Heart right ventricle (tissue), 16 donors: ENCODE measurements at regions not wholly inside any gene's neighbourhood (a gene's known extent, or its start where the extent isn't known, plus 50 kb on each side); places are given as distances from the start of the nearest gene placed in this dataset.
A peak's percentile ranks its signal among the peaks of the same experiment; 100 is the strongest.

ENCODE experiments used
- ATAC-seq, 8 donors: fragments of 200-7000 bp; cut with Tn5 transposase; one replicate each; pipeline ENCODE4 v1.9.1; 2020; ENCODE audit warnings: mild to moderate bottlenecking in 8 of 8, moderate library complexity in 8 of 8, moderate number of reproducible peaks in 1 of 8
- DNase-seq, 2 donors: peaks; one replicate each; pipeline ENCODE4 v3.0.0-alpha.2; 2020
- H3K27ac ChIP-seq, 10 donors: fragments of 200-600 bp; sonication (generic) in 2 of 10; one replicate each; pipeline versions ENCODE4 v1.5.0 to v1.8.0; 2020 to 2022; ENCODE audit warnings: mild to moderate bottlenecking in 3 of 10
- H3K27me3 ChIP-seq, 7 donors: fragments of 200-600 bp; one replicate each; pipeline ENCODE4 v1.8.0; 2021 to 2022; ENCODE audit warnings: mild to moderate bottlenecking in 2 of 7
- H3K36me3 ChIP-seq, 9 donors: fragments of 200-600 bp; sonication (generic) in 1 of 9; one replicate each; pipeline versions ENCODE4 v1.5.0 to v1.8.0; 2020 to 2022; ENCODE audit warnings: mild to moderate bottlenecking in 2 of 9
- H3K4me1 ChIP-seq, 9 donors: fragments of 200-600 bp; sonication (generic) in 1 of 9; one replicate each; pipeline versions ENCODE4 v1.5.0 to v1.8.0; 2020 to 2022; ENCODE audit warnings: mild to moderate bottlenecking in 4 of 9
- H3K4me3 ChIP-seq, 10 donors: fragments of 200-600 bp; sonication (generic) in 2 of 10; one replicate each; pipeline versions ENCODE4 v1.5.0 to v1.8.0; 2020 to 2022; ENCODE audit warnings: mild to moderate bottlenecking in 7 of 10, moderate library complexity in 2 of 10
- H3K9me3 ChIP-seq, 11 donors: fragments of 200-600 bp in 10 of 11; sonication (generic) in 2 of 11; one replicate each; pipeline versions ENCODE4 v1.5.0 to v1.8.0; 2013 to 2022; ENCODE audit warnings: mild to moderate bottlenecking in 2 of 11, control low read depth in 1 of 11, moderate library complexity in 1 of 11
- CTCF ChIP-seq, 9 donors: fragments of 200-600 bp; sonication (generic) in 2 of 9; IDR thresholded peaks; one replicate each; pipeline versions ENCODE4 v1.5.0 to v1.8.0; 2021 to 2022; ENCODE audit warnings: antibody characterized with exemption in 9 of 9, mild to moderate bottlenecking in 5 of 9, moderate library complexity in 1 of 9
- WGBS, 2 donors: extraction: QIAGEN DNeasy Blood & Tissue Kit; methylation state at CpG; one replicate each; pipeline ENCODE4 v1.1.7; 2013; ENCODE audit warnings: inconsistent platforms in 1 of 2; 5-methylcytosine and 5-hydroxymethylcytosine counted together
- intact Hi-C, 10 donors: fragments of 100-400 bp; cut with DNase I; formaldehyde crosslinking; loops; one replicate each; pipeline versions ENCODE4 v1.11.1 to v1.14.2; 2022
- donor health status: Arrhythmogenic right ventricular cardiomyopathy.
- donor health status: ischemic (EF 13 %, LVEDD 7.1; RV severe dilation, severe dysfunction).
- donor health status: healthy with polysubstance abuse.
- donor health status: DM: no; HTN: yes; CAD: no.
- donor health status: DM: no; HTN: no; CAD: no.
- donor health status: ischemic (EF 25% LVEDD 6.9; RV normal size, moderate dysfunction).
- donor health status: ischemic (EF 25% LVEDD 5.7; RV mildly dilated, moderate dysfunction).
- donor health status: healthy.
- donor health status: DM: yes; HTN: yes; CAD: no.
- donor health status: Ischemic cardiomyopathy.
- donor health status: ischemic (EF 35%, LVEDD 5.7; RV mildly dilated, moderate dysfunction).
- donor health status: nonischemic (EF 11% LVEDD 7.7; RV severe dilation, severe dysfunction).
- donor health status: DM: yes; HTN: yes; CAD: no.
- donor health status: PGD.
- donor health status: ischemic (EF 29% LVEDD 5.4; RV normal size, mild dysfunction).
- donor health status: nonischemic (EF 23%, LVEDD 6.1; RV moderate dilation, normal function).

- no peak for TF ChIP-seq CTCF (IDR thresholded peaks at IDR 0.05)
- Histone ChIP-seq H3K27ac (no peak overlapping the region), H3K4me3 (no peak overlapping the region), H3K9me3 (no peaks in the 10 kb centered on the region), H3K36me3 (no peaks in the 10 kb centered on the region), H3K4me1 (peaks cover 0 to 15% (median 0%) of the 10 kb centered on the region in 9 donors), H3K27me3 (no peaks in the 10 kb centered on the region)
- no peak for DNase-seq
- intact Hi-C loops, result loop anchor here in 2 of 10 donors (2.0 to 5.0 kb wide), 2 partner anchors 49 to 64 kb away; no protein-coding TSS in a partner anchor
- ATAC-seq, result no peak
- 95 to 97% methylated on average over 2 of the region's 2 CpGs for whole genome bisulfite sequencing, 2 donors
Measured at GRCh38 chr18:38612904-38613303, 1047.3 kb upstream of the CELF4 start.

- 58 to 63% methylated on average over 9 of the region's 9 CpGs for WGBS, 2 donors
- Histone ChIP-seq H3K9me3 (no peaks in the 10 kb centered on the region), H3K4me3 (no peak overlapping the region), H3K27ac (peak overlapping the region in 3 of 10 donors; percentile 7 to 41 (median 22)), H3K36me3 (no peaks in the 10 kb centered on the region), H3K4me1 (peaks cover 0 to 6% (median 0%) of the 10 kb centered on the region in 9 donors), H3K27me3 (no peaks in the 10 kb centered on the region)
- intact Hi-C loops, result loop anchor here in 1 of 10 donors (5.0 kb wide), 1 partner anchor 51 kb away; no protein-coding TSS in a partner anchor
- ATAC-seq (peak in 7 of 8 donors; percentile 33 to 93 (median 81)), DNase-seq (peak in 1 of 2 donors; percentile 6)
- no peak for TF ChIP-seq CTCF (IDR thresholded peaks at IDR 0.05)
Measured at GRCh38 chr18:38611036-38611964, 1045.7 kb upstream of the CELF4 start.

GRCh38 chr18:38606841-38607240 lies 1041.2 kb upstream of the CELF4 start:
- Histone ChIP-seq H3K27me3 (no peaks in the 10 kb centered on the region), H3K36me3 (no peaks in the 10 kb centered on the region), H3K4me1 (peaks cover 0 to 5% (median 0%) of the 10 kb centered on the region in 9 donors), H3K27ac (no peak overlapping the region), H3K9me3 (no peaks in the 10 kb centered on the region), H3K4me3 (no peak overlapping the region)
- DNase-seq (no peak), ATAC-seq (no peak)
- 92 to 93% methylated on average over 2 of the region's 2 CpGs for WGBS, 2 donors
- TF ChIP-seq CTCF (IDR thresholded peaks at IDR 0.05), result no peak
- intact Hi-C loops, result loop anchor here in 1 of 10 donors (10.0 kb wide), 1 partner anchor 58 kb away; no protein-coding TSS in a partner anchor

DNA sequence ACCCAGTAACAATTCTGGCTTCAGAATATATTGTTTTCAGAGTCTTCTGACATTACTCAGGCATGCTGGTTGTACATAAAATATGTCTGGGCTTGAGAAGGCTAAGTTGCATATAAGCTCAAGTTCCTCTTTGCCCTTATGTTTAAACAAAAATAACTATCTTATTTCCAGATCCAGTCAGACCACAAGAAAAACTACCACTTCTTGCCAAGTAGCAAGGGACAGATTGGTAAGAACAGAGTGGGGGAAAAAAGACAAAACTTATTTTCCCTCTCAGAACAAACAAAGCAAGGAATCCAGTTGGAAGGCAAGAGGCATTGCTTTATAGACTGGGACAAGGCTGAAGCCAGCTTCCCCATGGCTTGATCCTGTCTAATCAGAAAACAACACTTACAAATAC lies 1036.7 kb upstream of the CELF4 start:
- Histone ChIP-seq H3K27ac (no peak overlapping the region), H3K4me3 (no peak overlapping the region), H3K27me3 (no peaks in the 10 kb centered on the region), H3K36me3 (no peaks in the 10 kb centered on the region), H3K9me3 (no peaks in the 10 kb centered on the region), H3K4me1 (no peaks in the 10 kb centered on the region)
- no peak for TF ChIP-seq CTCF (IDR thresholded peaks at IDR 0.05)
- ATAC-seq, result no peak
- intact Hi-C loops, result loop anchor here in 1 of 10 donors (10.0 kb wide), 1 partner anchor 62 kb away; no protein-coding TSS in a partner anchor
- no peak for DNase-seq
